ENCODE measurements at regions not wholly inside any gene's neighbourhood (a gene's known extent, or its start where the extent isn't known, plus 50 kb on each side); places are given as distances from the start of the nearest gene placed in this dataset.
A peak's percentile ranks its signal among the peaks of the same experiment; 100 is the strongest.

- TF ChIP-seq CTCF (IDR thresholded peaks at IDR 0.05; ENCODE audit: extremely low read depth, missing control alignments), result no peak
- no peak for DNase-seq (ENCODE audit: low spot score)
Observed at GRCh38 chr4:163077680-163078079, 89.0 kb downstream of the NAF1 start.

- DNase-seq (ENCODE audit: low spot score), result no peak
- TF ChIP-seq CTCF (IDR thresholded peaks at IDR 0.05; ENCODE audit: extremely low read depth, missing control alignments), result no peak
Observed at GRCh38 chr4:163072222-163072621, 94.5 kb downstream of the NAF1 start.

GRCh38 chr4:163071308-163071707 is 95.4 kb downstream of the NAF1 start:
- no peak for TF ChIP-seq CTCF (IDR thresholded peaks at IDR 0.05; ENCODE audit: extremely low read depth, missing control alignments)
- DNase-seq (ENCODE audit: low spot score), result no peak

- DNase-seq (ENCODE audit: low spot score), result no peak
- no peak for TF ChIP-seq CTCF (IDR thresholded peaks at IDR 0.05; ENCODE audit: extremely low read depth, missing control alignments)
Observed at GRCh38 chr4:163070023-163070422, 96.7 kb downstream of the NAF1 start.

GRCh38 chr4:163063891-163064290 is 102.8 kb downstream of the NAF1 start:
- DNase-seq (ENCODE audit: low spot score), result no peak
- no peak for TF ChIP-seq CTCF (IDR thresholded peaks at IDR 0.05; ENCODE audit: extremely low read depth, missing control alignments)

GRCh38 chr4:163048447-163048846 is 118.2 kb downstream of the NAF1 start:
- DNase-seq (ENCODE audit: low spot score), result peak; percentile 37
- peak; percentile 20 for TF ChIP-seq CTCF (IDR thresholded peaks at IDR 0.05; ENCODE audit: extremely low read depth, missing control alignments)

GRCh38 chr4:163042306-163042705 is 124.4 kb downstream of the NAF1 start:
- no peak for TF ChIP-seq CTCF (IDR thresholded peaks at IDR 0.05; ENCODE audit: extremely low read depth, missing control alignments)

More at GRCh38 chr4:163042306-163042705, 124.4 kb downstream of the NAF1 start:
- no peak for DNase-seq (ENCODE audit: low spot score)
